NCI-H748 treated with DMSO at 0.1 percent for 48 hours (cell line): ENCODE measurements at regions not wholly inside any gene's neighbourhood (a gene's known extent, or its start where the extent isn't known, plus 50 kb on each side); places are given as distances from the start of the nearest gene placed in this dataset.
"Not testable (repeated sequence)": the region's sequence is repeated elsewhere in the genome, so short reads cannot be mapped to it uniquely, and the experiment has no call there.

ENCODE experiments used
- DNase-seq: peaks from one replicate; lab custom pipeline; 2025; lab: John Stamatoyannopoulos, UW

DNA sequence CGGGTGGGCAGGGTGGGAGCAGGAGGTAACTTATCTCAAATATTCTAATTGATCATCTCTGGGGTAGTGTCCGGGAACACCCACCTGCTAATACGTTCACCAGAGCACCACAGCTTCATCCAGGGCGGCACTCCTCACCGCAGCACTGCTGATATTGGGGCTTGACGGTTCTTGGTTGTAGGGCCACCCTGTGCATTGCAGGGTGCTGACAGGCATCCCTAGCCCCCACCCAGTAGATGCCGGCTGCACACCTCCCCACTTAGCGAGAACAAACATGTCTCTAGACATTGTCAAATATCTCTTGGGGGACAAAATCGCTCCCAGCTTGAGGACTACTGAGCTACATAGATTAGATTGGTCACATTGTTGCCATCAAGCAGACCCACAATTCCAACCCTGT lies 73.9 kb upstream of the WASF3 start:
- no peak for DNase-seq

DNA sequence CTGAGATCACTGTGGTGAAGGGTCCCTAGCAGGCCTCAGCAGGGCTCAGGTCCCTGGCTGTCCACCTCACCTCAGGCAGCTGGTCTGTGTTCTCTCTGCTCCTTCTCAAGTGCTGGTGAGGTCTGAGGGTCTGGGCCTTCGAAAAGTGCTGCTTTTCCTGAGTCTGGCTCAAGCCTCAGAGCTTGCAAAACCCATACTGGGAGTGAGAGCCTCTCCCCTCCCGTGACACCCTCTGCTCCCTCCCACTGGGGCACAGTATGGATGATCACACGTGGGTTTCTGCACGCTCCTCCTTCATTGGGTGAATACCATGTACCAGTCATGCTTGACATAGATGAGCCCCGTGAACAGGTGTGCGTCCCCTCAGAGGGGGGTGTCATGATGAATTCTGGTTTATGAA lies 73.3 kb upstream of the WASF3 start:
- DNase-seq: no peak

DNA sequence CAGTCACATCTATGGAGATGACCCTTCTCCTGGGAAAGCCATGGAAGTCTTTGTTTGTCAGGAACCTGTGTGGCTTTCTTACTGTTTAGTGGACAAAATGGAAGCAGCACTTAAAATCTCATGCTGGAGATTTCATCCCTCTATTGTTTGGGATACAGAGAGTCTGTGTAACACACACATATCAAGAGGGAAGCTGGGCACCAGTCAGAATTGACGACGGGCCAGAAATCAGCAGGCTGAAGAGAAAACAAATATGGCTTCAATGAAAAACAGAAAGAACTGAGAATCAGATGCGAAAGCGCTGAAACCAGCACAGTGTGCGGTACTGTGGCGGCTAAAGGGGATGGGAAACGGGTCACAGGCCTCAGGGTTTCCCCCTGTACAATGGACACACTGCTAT lies 72.2 kb upstream of the WASF3 start:
- no peak for DNase-seq

DNA sequence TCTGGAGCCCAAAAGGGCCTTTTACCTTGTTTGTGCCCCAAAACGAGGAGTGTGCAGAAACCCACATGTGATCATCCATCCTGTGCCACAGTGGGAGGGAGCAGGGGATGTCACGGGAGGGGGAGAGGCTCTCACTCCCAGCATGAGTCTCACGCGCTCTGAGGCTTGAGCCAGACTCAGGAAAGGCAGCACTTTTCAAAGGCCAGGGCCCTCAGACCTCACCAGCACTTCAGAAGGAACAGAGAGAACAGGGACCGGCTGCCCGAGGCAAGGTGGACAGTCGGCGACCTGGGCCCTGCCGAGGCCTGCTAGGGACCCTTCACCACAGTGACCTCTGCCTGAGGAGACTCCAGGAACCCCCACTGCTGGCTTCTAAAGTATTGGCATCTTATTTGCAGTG lies 71.7 kb upstream of the WASF3 start:
- no peak for DNase-seq

DNA sequence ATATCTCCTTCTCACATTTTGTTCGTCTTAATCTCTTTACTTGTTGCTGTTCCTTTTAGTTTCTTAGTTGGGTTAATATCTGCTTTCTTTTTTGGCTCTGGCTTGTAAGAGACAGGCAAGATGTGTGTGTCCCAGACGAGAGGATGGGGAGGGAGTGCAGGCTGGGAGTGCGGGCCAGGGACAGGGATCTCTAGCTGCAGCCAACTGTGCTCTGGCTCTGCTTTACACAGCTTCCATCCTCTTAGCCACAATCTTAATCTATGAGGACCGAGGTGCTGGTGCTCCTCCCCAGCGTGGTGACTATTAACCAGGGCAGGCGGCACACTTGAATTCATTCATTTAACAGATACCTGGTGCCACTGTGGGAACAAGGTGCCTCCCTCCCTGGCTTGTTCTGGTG lies 70.9 kb upstream of the WASF3 start:
- DNase-seq: no peak

DNA sequence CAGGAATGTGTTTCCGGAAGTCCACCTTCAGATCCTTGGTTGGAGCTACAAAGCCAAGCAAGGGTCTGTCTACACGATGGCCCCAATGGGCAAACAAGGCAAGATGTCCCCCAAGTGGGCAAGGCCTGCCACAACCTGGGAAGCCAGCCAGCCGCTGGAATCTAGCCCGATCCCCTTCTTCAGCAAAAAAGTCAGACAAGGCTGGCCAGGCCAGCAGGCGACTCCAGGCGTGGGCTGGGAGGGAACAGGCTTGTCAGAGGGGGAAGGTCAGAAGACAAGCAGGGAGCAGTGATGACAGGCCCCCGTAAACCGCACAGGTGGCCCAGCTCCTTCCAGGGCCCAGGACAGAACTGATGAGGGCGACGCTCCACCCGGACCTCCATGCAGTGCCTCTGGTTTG lies 69.7 kb upstream of the WASF3 start:
- no peak for DNase-seq

DNA sequence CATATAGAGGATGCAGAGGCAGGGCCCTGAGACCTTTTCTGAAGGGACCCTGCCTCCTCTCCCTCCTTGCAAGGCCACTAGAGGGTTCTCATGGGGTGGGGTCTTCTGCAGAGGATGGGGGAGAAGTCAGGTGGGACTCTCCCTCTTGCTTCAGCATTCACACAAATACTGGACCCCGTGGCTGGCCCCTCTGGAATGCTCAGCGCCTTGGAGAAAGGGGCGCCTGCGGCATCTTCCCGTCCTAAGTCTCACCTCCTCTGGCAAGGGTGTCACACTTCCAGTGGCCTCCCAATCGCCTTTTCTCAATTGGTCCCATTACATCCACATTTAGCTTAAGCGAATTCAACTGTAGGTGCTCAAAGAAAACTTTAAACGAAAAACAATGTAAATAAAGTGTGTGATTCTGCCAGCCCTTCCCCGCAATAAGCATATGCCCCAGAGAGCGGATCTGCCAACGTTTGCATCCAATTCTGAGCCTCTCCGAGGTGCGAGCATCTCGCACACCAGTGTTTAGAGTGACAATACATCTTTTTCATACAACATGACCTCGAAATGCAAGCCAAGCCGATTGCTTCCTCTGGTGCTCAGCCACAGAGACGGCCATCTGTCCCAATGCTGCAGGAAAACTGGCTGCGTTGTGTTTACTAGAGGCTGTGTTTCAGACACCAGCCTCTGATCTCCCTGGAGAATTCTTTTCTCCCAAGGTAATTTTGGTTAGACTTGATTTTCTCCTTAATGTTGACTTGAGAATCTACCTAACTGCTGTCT lies 69.1 kb upstream of the WASF3 start:
- no peak for DNase-seq

DNA sequence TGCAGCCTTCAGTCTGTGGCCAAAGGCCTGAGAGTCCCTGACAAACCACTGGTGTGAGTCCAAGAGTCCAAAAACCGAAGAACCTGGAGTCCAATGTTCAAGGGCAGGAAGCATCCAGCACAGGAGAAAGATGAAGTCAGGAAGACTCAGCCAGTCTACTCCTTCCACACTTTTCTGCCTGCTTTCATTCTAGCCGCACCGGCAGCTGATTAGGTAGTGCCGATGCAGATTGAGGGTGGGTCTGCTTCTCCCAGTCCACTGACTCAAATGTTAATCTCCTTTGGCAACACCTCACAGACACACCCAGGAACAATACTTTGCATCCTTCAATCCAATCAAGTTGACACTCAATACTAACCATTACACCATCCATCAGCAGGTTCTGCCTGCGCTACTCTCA lies 65.2 kb upstream of the WASF3 start:
- DNase-seq: not testable (repeated sequence)

DNA sequence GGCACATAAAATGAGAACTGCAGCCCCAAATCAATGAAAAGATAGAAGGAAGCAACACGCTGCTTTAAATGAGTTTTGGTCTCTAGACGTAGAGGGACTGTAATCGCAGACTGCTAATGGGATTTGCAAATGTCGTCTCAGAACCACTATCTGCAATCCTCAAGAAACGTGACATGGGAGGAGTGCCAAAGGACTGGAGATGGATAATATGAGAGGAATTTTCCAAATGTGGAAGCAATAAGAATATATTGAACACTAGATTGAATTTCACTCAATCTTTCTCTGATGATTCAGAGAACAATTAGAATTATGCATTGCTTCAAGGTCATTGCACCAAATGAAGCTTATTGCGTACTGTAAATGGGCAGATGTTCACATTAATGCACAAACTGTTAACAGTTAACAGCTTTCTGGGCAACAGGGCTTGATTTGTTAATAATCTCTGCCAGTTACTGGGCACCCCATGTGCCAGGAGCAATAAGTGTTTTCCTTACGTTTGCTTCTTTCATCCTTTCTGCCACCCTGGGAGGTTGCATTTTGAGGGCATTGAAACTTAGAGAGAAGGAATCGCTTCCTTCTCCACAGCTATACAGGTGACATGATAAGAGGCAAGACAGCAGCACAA lies 62.8 kb upstream of the WASF3 start:
- no peak for DNase-seq

DNA sequence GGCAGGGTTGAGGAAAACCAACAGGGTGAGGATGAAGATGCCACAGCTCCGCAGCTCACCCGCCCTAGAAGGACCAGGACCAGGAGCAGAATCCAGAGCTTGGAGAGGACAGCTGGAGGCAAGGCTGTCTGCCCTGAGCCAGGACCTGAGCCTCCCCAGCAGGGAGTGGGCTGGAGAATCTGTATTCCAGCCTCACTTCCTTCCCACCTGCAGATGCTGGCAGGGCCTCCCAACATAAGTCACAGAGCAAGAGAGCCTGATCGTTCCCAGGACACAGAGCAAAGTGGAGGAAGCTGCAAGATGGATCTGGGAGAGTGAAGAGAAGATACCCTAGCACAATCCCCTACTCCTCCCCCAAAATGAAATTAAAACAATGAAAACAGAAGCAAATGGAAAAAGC lies 61.7 kb upstream of the WASF3 start:
- DNase-seq: no peak

DNA sequence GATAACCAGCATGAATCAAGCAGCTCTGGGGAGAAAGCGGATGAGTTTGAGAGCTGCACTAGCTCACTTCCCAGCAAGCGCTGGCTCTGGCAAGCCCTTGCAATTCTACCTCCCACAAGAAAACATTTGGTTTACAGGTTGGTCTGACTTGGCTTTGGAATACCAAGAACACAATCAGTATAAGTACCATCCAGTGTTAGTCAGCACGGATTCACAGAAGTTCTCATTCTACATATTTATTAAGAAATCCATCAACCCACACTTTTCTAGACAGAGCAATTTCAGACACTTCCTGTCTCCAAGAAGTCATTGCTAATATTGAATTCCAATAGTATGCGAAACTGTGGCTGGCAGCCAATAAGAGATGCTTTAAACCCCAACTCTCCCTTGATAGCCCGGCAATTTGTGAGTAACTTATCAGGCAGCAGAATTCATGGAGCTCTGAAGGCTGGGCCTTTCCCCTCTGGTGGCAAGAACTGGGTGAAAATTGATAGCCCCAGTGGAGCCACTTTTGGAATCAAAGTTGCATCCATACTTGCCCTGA lies 59.4 kb upstream of the WASF3 start:
- no peak for DNase-seq

DNA sequence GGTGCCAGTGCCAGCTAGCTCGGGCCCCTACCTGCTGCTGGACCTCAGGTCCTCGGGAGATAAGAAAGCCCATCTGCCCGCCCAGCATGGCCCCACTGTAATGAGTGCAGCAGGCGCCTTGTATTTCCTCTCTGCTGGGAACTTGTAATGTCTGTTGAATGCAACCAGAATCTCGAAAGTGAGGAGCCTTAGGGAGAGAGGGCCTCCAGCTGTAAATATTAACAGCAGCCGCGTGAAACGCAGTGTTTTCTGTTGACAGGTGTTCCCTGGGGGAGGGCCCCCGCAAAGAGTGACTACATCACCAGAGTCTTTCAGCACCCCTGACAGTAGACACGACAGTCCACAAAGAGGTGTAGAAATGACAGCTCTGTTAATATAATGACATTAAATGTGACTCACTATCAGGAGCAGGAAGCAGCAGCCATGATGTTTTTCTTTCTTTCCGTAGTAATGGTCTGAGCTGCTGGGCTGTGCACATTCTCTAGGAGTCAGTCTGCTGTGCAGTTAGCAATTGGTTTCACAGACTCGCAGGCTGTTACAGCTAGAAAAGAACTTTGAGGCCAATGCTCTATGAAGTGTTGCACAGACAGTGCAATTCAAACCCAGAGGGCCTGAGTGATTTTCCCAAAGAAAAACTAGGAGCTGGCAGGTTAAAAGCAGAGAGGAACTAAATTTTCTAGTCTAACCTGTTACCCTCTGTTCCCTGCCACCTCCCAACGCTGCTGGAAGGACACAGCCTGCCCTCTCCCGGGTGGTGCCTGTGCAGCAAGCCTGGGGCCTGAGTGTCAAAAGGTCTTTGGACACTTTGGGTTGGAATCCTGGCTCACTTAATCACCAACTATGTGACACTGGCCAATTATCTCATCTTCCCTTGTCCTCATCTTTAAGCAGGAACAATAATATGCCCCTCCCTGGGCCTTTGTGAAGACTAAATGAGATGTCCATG lies 58.6 kb upstream of the WASF3 start:
- DNase-seq: no peak

DNA sequence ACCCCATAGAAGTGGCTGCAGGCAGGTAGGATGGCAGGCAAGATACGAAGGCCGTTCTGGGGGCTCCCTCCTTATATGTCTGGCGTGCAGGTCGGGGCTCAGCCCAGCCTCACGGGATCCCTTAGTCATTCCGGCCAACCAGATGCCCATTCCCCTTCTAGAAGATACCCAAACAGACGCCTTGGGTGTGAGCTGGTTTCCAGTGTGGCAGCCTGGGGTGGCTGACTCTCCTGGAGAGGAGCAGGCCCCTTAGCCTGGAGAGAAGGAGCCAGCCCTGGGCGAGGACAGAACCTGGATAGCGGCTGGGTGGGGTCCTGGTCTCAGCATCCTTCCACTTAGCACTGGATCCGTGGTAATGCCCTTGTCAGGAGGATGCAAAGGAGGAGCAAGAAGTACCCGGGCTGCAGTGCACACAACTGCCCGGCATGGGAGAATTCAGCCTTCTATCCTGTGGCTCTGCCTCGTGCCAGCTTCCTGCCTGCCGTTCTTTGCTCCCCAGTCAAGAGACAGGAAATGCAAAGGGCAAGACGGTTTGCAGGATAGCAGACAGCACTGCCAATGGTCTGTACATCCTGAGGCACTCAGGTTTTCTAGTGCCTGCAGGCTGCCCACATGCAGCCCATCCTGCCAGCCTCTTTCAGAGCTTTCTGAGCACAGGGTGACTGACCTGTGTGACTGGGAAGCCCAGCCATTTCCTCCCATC lies 56.7 kb upstream of the WASF3 start:
- DNase-seq: no peak

DNA sequence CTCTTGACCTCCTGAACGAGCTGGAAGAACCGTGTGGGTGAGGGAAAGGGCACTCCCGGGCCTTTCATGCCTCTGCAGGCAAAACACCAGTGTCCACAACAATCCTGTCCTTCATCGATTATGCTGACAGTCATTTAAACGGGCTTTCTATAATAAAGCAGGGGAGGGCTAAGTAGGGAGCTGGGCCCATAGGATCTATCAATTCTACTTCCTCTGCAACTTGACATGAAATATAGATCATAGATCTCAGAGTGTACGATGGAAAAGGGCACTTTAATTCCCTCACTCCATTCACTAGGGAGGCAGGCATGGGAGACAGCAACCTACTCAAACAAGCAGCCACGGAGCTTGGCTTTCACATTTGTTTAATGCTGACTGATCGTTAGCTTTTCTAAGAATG lies 55.8 kb upstream of the WASF3 start:
- DNase-seq: no peak

DNA sequence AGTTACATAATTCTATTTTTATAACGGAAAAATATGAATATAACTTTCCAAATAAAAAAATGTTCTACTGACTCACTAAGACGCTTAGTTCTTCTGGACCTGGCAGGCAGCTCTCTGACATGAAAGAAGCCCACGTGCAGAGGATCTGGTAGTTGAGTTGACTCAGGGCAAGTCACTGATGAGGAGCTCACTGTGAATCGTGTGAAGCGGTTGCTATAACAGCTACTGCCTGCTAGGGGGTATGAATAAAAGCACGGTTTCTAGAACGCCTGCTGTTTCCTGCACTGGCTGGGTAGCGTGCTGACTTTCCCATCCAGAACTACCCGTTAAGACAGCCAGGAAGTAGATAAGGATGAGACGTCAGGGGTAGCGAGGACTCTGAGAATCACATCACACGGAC lies 54.7 kb upstream of the WASF3 start:
- no peak for DNase-seq

DNA sequence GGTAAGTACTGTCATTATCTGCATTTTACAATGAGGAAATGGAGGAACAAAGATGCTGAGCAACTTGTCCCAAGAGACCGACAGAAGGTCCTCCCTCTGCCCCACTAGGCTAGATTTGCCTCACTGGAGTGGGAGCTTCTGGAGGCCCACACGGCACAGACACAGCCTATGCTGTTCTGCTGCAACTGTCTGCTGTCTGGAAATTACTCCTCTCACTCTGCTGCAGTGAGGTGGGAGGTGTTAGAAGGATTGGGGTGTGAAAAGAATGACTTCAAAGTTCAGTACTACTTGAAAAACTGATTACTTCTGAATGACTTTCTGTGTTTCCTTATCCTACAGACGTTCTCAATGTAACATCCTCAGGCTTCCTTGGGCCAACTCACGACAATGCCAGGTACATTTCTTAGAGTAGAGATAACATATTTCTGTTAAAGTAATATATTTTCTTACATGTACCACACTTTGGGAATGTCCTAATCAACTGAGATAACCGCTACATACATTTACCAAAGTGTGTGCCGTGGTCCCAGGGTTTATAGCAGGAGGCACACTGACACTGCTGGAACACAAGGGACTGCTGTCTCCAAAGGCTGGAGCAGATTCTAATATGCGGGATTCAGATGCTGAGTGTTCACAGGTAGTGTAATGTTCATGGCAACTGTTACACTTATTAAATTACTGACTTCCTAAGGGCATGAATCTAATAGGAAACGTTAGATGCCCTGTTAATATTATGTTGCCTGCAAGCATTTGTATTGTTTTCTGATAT lies 53.5 kb upstream of the WASF3 start:
- DNase-seq: no peak
